HEK293 (cell line): ENCODE measurements at regions not wholly inside any gene's neighbourhood (a gene's known extent, or its start where the extent isn't known, plus 50 kb on each side); places are given as distances from the start of the nearest gene placed in this dataset.

Experiments
- KLF9 ChIP-seq: fragments of 450-650 bp; formaldehyde crosslinking; IDR thresholded peaks from 2 replicates; pipeline ENCODE4 v1.5.1; 2016; ENCODE audit warnings: missing biosample characterization, missing genetic modification characterization, low read depth
- YY1 ChIP-seq: fragments of 450-650 bp; formaldehyde crosslinking; IDR thresholded peaks from 2 replicates; pipeline ENCODE4 v1.5.1; 2018; ENCODE audit warnings: missing biosample characterization, missing genetic modification characterization
- ZBTB8A ChIP-seq: fragments of 450-650 bp; formaldehyde crosslinking; IDR thresholded peaks from 2 replicates; pipeline ENCODE4 v1.5.1; 2016; ENCODE audit warnings: missing biosample characterization, missing genetic modification characterization
- ZEB2 ChIP-seq: fragments of 450-650 bp; formaldehyde crosslinking; IDR thresholded peaks from 2 replicates; pipeline ENCODE4 v1.5.1; 2016; ENCODE audit warnings: missing biosample characterization, missing genetic modification characterization
- ZNF16 ChIP-seq: fragments of 450-650 bp; formaldehyde crosslinking; IDR thresholded peaks from 2 replicates; pipeline ENCODE4 v1.5.1; 2016; ENCODE audit warnings: low read depth, missing biosample characterization, missing genetic modification characterization
- ZNF239 ChIP-seq: fragments of 450-650 bp; formaldehyde crosslinking; IDR thresholded peaks from 2 replicates; pipeline ENCODE4 v1.5.1; 2016; ENCODE audit warnings: missing biosample characterization, missing genetic modification characterization
- ZNF266 ChIP-seq: fragments of 450-650 bp; formaldehyde crosslinking; IDR thresholded peaks from 2 replicates; pipeline ENCODE4 v1.5.1; 2016; ENCODE audit warnings: missing biosample characterization, missing genetic modification characterization, low read depth
- ZNF423 ChIP-seq: fragments of 450-650 bp; formaldehyde crosslinking; IDR thresholded peaks from 2 replicates; pipeline ENCODE4 v1.5.1; 2016; ENCODE audit warnings: missing biosample characterization, missing genetic modification characterization
- ZNF48 ChIP-seq: fragments of 450-650 bp; formaldehyde crosslinking; IDR thresholded peaks from 2 replicates; pipeline ENCODE4 v1.5.1; 2016; ENCODE audit warnings: missing biosample characterization, missing genetic modification characterization
- ZNF747 ChIP-seq: fragments of 450-650 bp; formaldehyde crosslinking; IDR thresholded peaks from 2 replicates; pipeline ENCODE4 v1.5.1; 2016; ENCODE audit warnings: missing biosample characterization, missing genetic modification characterization
- TF ChIP-seq, protein P1 (sequence below): fragments of 450-650 bp; formaldehyde crosslinking; IDR thresholded peaks from 2 replicates; pipeline ENCODE4 v1.5.1; 2016; ENCODE audit warnings: missing biosample characterization, missing genetic modification characterization
- TF ChIP-seq, protein P2 (sequence below): fragments of 450-650 bp; formaldehyde crosslinking; IDR thresholded peaks from 2 replicates; pipeline ENCODE4 v1.5.1; 2016; ENCODE audit warnings: missing biosample characterization, missing genetic modification characterization
- TF ChIP-seq, protein P3 (sequence below): fragments of 450-650 bp; formaldehyde crosslinking; IDR thresholded peaks from 2 replicates; pipeline ENCODE4 v1.5.1; 2016; ENCODE audit warnings: missing biosample characterization, missing genetic modification characterization
- TF ChIP-seq, protein P4 (sequence below): fragments of 450-650 bp; formaldehyde crosslinking; IDR thresholded peaks from 2 replicates; pipeline ENCODE4 v1.5.1; 2016; ENCODE audit warnings: missing biosample characterization, missing genetic modification characterization

DNA sequence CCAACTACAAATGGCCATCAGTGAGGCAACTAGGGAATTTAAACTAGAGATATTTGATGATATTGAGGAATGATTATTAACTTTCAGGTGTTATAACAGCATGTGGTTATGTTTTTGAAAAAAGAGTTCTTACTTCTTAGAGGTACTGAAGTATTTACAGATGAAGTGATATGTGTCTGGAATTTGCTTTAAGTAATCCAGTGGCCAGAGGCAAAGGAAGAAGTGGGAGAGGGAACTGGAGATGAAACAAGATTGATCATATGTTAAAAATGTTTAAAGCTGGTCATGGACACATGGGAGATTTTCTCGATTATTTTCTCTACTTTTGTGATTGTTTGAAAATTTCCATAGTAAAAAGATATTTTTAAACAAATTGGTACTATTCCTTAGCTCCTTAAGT is 53.3 kb upstream of the SLCO2A1 start:
- TF ChIP-seq, protein P1, sequence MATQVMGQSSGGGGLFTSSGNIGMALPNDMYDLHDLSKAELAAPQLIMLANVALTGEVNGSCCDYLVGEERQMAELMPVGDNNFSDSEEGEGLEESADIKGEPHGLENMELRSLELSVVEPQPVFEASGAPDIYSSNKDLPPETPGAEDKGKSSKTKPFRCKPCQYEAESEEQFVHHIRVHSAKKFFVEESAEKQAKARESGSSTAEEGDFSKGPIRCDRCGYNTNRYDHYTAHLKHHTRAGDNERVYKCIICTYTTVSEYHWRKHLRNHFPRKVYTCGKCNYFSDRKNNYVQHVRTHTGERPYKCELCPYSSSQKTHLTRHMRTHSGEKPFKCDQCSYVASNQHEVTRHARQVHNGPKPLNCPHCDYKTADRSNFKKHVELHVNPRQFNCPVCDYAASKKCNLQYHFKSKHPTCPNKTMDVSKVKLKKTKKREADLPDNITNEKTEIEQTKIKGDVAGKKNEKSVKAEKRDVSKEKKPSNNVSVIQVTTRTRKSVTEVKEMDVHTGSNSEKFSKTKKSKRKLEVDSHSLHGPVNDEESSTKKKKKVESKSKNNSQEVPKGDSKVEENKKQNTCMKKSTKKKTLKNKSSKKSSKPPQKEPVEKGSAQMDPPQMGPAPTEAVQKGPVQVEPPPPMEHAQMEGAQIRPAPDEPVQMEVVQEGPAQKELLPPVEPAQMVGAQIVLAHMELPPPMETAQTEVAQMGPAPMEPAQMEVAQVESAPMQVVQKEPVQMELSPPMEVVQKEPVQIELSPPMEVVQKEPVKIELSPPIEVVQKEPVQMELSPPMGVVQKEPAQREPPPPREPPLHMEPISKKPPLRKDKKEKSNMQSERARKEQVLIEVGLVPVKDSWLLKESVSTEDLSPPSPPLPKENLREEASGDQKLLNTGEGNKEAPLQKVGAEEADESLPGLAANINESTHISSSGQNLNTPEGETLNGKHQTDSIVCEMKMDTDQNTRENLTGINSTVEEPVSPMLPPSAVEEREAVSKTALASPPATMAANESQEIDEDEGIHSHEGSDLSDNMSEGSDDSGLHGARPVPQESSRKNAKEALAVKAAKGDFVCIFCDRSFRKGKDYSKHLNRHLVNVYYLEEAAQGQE (tag by site-specific recombination) = no peak
- TF ChIP-seq ZNF423 (tag by site-specific recombination) = no peak
- no peak for TF ChIP-seq ZEB2
- TF ChIP-seq YY1 (tag by site-specific recombination) = no peak
- no peak for TF ChIP-seq ZNF16
- TF ChIP-seq, protein P2, sequence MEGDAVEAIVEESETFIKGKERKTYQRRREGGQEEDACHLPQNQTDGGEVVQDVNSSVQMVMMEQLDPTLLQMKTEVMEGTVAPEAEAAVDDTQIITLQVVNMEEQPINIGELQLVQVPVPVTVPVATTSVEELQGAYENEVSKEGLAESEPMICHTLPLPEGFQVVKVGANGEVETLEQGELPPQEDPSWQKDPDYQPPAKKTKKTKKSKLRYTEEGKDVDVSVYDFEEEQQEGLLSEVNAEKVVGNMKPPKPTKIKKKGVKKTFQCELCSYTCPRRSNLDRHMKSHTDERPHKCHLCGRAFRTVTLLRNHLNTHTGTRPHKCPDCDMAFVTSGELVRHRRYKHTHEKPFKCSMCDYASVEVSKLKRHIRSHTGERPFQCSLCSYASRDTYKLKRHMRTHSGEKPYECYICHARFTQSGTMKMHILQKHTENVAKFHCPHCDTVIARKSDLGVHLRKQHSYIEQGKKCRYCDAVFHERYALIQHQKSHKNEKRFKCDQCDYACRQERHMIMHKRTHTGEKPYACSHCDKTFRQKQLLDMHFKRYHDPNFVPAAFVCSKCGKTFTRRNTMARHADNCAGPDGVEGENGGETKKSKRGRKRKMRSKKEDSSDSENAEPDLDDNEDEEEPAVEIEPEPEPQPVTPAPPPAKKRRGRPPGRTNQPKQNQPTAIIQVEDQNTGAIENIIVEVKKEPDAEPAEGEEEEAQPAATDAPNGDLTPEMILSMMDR (tag by site-specific recombination) = no peak
- no peak for TF ChIP-seq ZBTB8A (tag by site-specific recombination)
- TF ChIP-seq ZNF48 (tag by site-specific recombination) = no peak
- TF ChIP-seq ZNF266 (tag by site-specific recombination) = no peak
- TF ChIP-seq KLF9 (tag by site-specific recombination) = no peak
- no peak for TF ChIP-seq ZNF239 (tag by site-specific recombination)
- TF ChIP-seq, protein P3, sequence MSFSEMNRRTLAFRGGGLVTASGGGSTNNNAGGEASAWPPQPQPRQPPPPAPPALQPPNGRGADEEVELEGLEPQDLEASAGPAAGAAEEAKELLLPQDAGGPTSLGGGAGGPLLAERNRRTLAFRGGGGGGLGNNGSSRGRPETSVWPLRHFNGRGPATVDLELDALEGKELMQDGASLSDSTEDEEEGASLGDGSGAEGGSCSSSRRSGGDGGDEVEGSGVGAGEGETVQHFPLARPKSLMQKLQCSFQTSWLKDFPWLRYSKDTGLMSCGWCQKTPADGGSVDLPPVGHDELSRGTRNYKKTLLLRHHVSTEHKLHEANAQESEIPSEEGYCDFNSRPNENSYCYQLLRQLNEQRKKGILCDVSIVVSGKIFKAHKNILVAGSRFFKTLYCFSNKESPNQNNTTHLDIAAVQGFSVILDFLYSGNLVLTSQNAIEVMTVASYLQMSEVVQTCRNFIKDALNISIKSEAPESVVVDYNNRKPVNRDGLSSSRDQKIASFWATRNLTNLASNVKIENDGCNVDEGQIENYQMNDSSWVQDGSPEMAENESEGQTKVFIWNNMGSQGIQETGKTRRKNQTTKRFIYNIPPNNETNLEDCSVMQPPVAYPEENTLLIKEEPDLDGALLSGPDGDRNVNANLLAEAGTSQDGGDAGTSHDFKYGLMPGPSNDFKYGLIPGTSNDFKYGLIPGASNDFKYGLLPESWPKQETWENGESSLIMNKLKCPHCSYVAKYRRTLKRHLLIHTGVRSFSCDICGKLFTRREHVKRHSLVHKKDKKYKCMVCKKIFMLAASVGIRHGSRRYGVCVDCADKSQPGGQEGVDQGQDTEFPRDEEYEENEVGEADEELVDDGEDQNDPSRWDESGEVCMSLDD = no peak
- TF ChIP-seq ZNF747 (tag by site-specific recombination) = no peak
- TF ChIP-seq, protein P4, sequence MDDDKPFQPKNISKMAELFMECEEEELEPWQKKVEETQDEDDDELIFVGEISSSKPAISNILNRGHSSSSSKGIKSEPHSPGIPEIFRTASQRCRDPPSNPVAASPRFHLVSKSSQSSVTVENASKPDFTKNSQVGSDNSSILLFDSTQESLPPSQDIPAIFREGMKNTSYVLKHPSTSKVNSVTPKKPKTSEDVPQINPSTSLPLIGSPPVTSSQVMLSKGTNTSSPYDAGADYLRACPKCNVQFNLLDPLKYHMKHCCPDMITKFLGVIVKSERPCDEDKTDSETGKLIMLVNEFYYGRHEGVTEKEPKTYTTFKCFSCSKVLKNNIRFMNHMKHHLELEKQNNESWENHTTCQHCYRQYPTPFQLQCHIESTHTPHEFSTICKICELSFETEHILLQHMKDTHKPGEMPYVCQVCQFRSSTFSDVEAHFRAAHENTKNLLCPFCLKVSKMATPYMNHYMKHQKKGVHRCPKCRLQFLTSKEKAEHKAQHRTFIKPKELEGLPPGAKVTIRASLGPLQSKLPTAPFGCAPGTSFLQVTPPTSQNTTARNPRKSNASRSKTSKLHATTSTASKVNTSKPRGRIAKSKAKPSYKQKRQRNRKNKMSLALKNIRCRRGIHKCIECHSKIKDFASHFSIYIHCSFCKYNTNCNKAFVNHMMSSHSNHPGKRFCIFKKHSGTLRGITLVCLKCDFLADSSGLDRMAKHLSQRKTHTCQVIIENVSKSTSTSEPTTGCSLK (tag by site-specific recombination) = no peak
